Fibroblast of skin of abdomen (primary cell): ENCODE measurements at regions not wholly inside any gene's neighbourhood (a gene's known extent, or its start where the extent isn't known, plus 50 kb on each side); places are given as distances from the start of the nearest gene placed in this dataset.

ENCODE experiments used
- DNase-seq: peaks from one replicate; pipeline ENCODE4 v3.0.0-alpha.2; 2013

GRCh38 chr10:58885146-58885545, 291.3 kb upstream of the PHYHIPL start:
- DNase-seq = no peak

GRCh38 chr10:58885686-58886345, 290.6 kb upstream of the PHYHIPL start:
- DNase-seq = peak; percentile 35

GRCh38 chr10:58886406-58886805, 290.0 kb upstream of the PHYHIPL start:
- DNase-seq = no peak

- no peak for DNase-seq
Observed at GRCh38 chr10:58887474-58887873, 289.0 kb upstream of the PHYHIPL start.

GRCh38 chr10:58888957-58889356, 287.5 kb upstream of the PHYHIPL start:
- DNase-seq = no peak

- peak; percentile 63 for DNase-seq
Observed at GRCh38 chr10:58892031-58892531, 284.4 kb upstream of the PHYHIPL start.

- DNase-seq = no peak
Observed at GRCh38 chr10:58894929-58895328, 281.5 kb upstream of the PHYHIPL start.

GRCh38 chr10:58896229-58896628, 280.2 kb upstream of the PHYHIPL start:
- no peak for DNase-seq

- DNase-seq = no peak
Observed at GRCh38 chr10:58897236-58897635, 279.2 kb upstream of the PHYHIPL start.

GRCh38 chr10:58897708-58898107, 278.7 kb upstream of the PHYHIPL start:
- no peak for DNase-seq

GRCh38 chr10:58898854-58899573, 277.4 kb upstream of the PHYHIPL start:
- no peak for DNase-seq

- DNase-seq = no peak
Observed at GRCh38 chr10:58901092-58901646, 275.3 kb upstream of the PHYHIPL start.

- DNase-seq = no peak
Observed at GRCh38 chr10:58903071-58903470, 273.4 kb upstream of the PHYHIPL start.

- DNase-seq = peak; percentile 35
Observed at GRCh38 chr10:58909881-58910280, 266.6 kb upstream of the PHYHIPL start.

- no peak for DNase-seq
Observed at GRCh38 chr10:58913717-58914116, 262.7 kb upstream of the PHYHIPL start.

- DNase-seq = no peak
Observed at GRCh38 chr10:58918887-58919286, 257.6 kb upstream of the PHYHIPL start.

GRCh38 chr10:58919927-58920654, 256.4 kb upstream of the PHYHIPL start:
- DNase-seq = peak; percentile 88

GRCh38 chr10:58920655-58921003, 255.8 kb upstream of the PHYHIPL start:
- DNase-seq = no peak

- DNase-seq = no peak
Observed at GRCh38 chr10:58921421-58921855, 255.0 kb upstream of the PHYHIPL start.

GRCh38 chr10:58925381-58925780, 251.1 kb upstream of the PHYHIPL start:
- no peak for DNase-seq

GRCh38 chr10:58930500-58930899, 245.9 kb upstream of the PHYHIPL start:
- peak; percentile 92 for DNase-seq

GRCh38 chr10:58932126-58932525, 244.3 kb upstream of the PHYHIPL start:
- DNase-seq = peak; percentile 84
